Subcutaneous abdominal adipose tissue (tissue), 5 donors: ENCODE measurements at regions not wholly inside any gene's neighbourhood (a gene's known extent, or its start where the extent isn't known, plus 50 kb on each side); places are given as distances from the start of the nearest gene placed in this dataset.

Experiments used
- H3K27ac ChIP-seq: one replicate; pipeline ENCODE4 v1.7.0; 2013; ENCODE audit warnings: low read depth, mild to moderate bottlenecking, inconsistent platforms, low read length, moderate library complexity
- H3K27me3 ChIP-seq, 5 donors: one replicate each; pipeline ENCODE4 v1.7.0; 2013; ENCODE audit warnings: low read length in 5 of 5, inconsistent platforms in 1 of 5; ENCODE audit not compliant: control insufficient read depth in 5 of 5, insufficient read depth in 4 of 5
- H3K36me3 ChIP-seq, 5 donors: one replicate each; pipeline ENCODE4 v1.7.0; 2013; ENCODE audit warnings: low read length in 5 of 5; ENCODE audit not compliant: control insufficient read depth in 5 of 5, insufficient read depth in 5 of 5
- H3K4me1 ChIP-seq, 5 donors: one replicate each; pipeline ENCODE4 v1.7.0; 2013; ENCODE audit warnings: low read length in 5 of 5, mild to moderate bottlenecking in 3 of 5, moderate library complexity in 1 of 5; ENCODE audit not compliant: control insufficient read depth in 5 of 5, insufficient read depth in 5 of 5
- H3K4me3 ChIP-seq, 5 donors: one replicate each; pipeline ENCODE4 v1.7.0; 2013; ENCODE audit warnings: low read length in 5 of 5, low read depth in 1 of 5
- H3K9ac ChIP-seq, 5 donors: one replicate each; pipeline ENCODE4 v1.7.0; 2013; ENCODE audit warnings: low read length in 5 of 5, mild to moderate bottlenecking in 4 of 5, moderate library complexity in 3 of 5
- H3K9me3 ChIP-seq, 5 donors: one replicate each; pipeline ENCODE4 v1.7.0; 2013; ENCODE audit warnings: low read length in 5 of 5; ENCODE audit not compliant: control insufficient read depth in 5 of 5
- donor health status: healthy.
- donor health status: healthy.
- donor health status: healthy.
- donor health status: healthy.
- donor health status: healthy.

DNA sequence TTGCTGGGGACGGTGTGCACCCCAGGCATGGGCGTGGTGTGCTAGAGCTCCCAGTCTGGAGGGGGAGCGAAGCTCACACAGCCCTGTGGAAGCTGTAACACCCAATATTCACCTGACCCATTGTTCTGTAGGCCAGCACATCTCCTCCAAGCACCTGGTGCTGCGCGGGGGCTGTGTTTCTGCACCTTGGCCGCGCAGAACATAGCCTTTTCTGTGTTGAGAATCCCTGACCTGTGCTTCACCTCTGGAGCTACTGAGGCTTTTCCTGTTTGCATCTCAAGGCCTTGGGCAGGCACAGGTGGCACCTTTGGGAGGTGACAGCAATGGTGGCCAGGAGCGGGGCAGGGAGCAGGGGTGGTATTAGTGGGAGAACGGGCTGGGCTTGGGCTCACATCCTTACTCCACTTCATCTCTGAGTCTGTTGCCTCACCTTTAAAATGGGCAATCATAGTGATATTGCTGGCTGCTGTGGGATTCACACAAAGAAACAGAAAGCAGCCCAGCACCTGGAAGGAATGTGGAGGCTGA lies 343.9 kb upstream of the AJAP1 start:
- H3K9me3 ChIP-seq = peaks cover 0 to 17% (median 12%) of the 10 kb centered on the region in 5 donors
- no peak overlapping the region for H3K4me3 ChIP-seq
- peaks cover 0 to 7% (median 6%) of the 10 kb centered on the region in 5 donors for H3K27me3 ChIP-seq
- H3K9ac ChIP-seq = no peak overlapping the region
- H3K27ac ChIP-seq = no peak overlapping the region
- no peaks in the 10 kb centered on the region for H3K36me3 ChIP-seq
- no peaks in the 10 kb centered on the region for H3K4me1 ChIP-seq

DNA sequence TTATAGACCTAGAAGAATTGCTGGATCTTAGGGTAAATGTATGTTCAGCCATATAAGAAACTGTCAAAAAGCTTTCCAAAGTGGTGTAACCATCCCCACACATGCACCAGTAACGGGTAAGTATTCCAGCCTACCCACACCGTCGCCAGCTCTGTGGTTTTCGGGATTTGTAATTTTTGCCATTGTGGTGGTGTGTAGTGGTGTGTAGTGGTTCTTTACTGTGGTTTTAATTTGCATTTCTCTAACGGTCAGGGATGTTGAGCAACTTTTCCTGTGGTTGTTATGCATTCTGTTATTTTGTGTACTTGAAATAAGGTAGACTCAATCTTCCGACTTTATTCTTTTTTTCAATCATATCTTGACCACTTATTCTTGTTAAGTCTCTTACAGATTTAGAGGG lies 342.4 kb upstream of the AJAP1 start:
- H3K4me1 ChIP-seq = no peaks in the 10 kb centered on the region
- H3K9ac ChIP-seq = no peak overlapping the region
- H3K27ac ChIP-seq = no peak overlapping the region
- H3K4me3 ChIP-seq = no peak overlapping the region
- peaks cover 0 to 7% (median 6%) of the 10 kb centered on the region in 5 donors for H3K27me3 ChIP-seq
- H3K36me3 ChIP-seq = no peaks in the 10 kb centered on the region
- H3K9me3 ChIP-seq = peaks cover 0 to 21% (median 10%) of the 10 kb centered on the region in 5 donors

DNA sequence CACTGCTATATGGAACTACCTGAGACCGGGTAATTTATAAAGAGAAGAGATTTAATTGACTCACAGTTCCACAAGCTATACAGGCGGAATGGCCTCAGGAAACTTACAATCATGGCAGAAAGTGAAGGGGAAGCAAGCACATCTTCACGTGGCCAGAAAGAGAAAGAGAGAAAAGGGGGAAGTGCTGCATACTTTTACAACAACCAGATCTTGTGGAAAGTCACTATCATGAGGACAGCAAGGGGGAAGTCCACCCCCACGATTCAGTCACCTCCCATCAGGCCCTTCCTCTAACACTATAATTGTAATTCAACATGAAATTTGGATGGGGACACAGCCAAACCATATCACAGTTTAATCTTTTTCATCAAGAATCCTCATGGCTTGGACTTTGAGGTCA lies 339.2 kb upstream of the AJAP1 start:
- H3K27ac ChIP-seq = no peak overlapping the region
- H3K9ac ChIP-seq = no peak overlapping the region
- no peaks in the 10 kb centered on the region for H3K4me1 ChIP-seq
- peaks cover 0 to 8% (median 1%) of the 10 kb centered on the region in 5 donors for H3K27me3 ChIP-seq
- peaks cover 0 to 21% (median 6%) of the 10 kb centered on the region in 5 donors for H3K9me3 ChIP-seq
- no peaks in the 10 kb centered on the region for H3K36me3 ChIP-seq
- no peak overlapping the region for H3K4me3 ChIP-seq

DNA sequence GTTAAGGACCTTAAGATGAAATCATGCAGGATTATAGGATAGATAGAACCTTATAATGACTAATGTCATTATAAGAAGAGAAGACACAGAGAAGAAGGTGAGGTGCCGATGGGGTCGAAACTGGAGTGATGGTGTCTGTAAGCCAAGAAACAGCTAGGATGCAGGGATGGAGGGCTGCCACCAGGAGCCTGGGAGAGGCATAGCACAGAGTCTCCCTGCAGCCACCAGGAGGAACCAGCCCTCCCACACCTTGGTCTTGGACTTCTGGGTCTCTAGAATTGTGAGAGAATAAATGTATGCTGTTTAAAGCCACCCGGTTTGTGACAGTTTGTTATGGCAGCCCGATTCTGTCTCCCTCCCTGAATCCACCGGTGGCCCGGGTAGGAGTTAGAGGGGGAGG lies 337.2 kb upstream of the AJAP1 start:
- Histone ChIP-seq H3K4me3 (no peak overlapping the region), H3K9me3 (peaks cover 3 to 24% (median 6%) of the 10 kb centered on the region in 5 donors), H3K36me3 (no peaks in the 10 kb centered on the region), H3K4me1 (no peaks in the 10 kb centered on the region), H3K9ac (no peak overlapping the region), H3K27ac (no peak overlapping the region), H3K27me3 (peaks cover 0 to 6% (median 4%) of the 10 kb centered on the region in 5 donors)

DNA sequence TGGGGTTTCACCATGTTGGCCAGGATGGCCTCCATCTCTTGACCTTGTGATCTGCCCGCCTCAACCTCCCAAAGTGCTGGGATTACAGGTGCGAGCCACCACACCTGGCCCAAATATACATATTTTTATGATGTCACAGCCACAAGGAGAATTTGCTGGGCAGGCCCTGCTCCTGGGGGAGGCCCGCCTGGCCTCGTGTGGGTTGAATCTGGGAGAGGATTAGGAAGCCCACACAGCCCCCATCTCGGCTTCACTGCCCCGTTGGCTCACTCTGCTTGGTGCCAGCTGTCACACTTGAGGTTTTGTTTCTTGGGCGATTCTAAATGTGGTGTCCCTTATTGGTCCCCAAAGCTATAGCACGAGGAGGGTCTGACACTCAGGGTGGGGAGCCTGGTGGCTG lies 335.7 kb upstream of the AJAP1 start:
- H3K4me1 ChIP-seq = no peaks in the 10 kb centered on the region
- peaks cover 0 to 11% (median 5%) of the 10 kb centered on the region in 5 donors for H3K27me3 ChIP-seq
- H3K9ac ChIP-seq = no peak overlapping the region
- H3K36me3 ChIP-seq = no peaks in the 10 kb centered on the region
- H3K27ac ChIP-seq = no peak overlapping the region
- no peak overlapping the region for H3K4me3 ChIP-seq
- peaks cover 3 to 23% (median 5%) of the 10 kb centered on the region in 5 donors for H3K9me3 ChIP-seq

DNA sequence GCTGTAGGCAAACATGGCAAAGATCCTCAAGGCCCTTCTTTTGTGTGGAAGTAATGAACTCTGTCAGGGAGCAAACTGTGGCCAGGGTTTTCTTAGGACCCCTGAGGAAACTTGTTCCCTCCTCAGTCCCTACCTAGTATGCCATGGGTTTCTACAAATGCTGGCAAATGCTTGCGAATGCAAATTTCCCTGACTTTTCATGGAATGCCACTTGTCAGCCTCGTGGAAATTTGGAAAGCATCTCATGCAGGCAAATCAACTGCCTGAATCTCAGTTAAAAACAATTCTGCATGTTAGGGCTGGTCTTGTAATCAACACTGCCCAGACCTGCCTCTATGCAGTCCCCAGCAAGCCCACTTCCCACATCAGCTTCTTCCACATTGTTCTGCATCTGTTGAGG lies 334.9 kb upstream of the AJAP1 start:
- Histone ChIP-seq H3K36me3 (no peaks in the 10 kb centered on the region), H3K9ac (no peak overlapping the region), H3K9me3 (peaks cover 0 to 16% (median 3%) of the 10 kb centered on the region in 5 donors), H3K4me1 (no peaks in the 10 kb centered on the region), H3K27me3 (peaks cover 0 to 11% (median 5%) of the 10 kb centered on the region in 5 donors), H3K4me3 (no peak overlapping the region), H3K27ac (no peak overlapping the region)

DNA sequence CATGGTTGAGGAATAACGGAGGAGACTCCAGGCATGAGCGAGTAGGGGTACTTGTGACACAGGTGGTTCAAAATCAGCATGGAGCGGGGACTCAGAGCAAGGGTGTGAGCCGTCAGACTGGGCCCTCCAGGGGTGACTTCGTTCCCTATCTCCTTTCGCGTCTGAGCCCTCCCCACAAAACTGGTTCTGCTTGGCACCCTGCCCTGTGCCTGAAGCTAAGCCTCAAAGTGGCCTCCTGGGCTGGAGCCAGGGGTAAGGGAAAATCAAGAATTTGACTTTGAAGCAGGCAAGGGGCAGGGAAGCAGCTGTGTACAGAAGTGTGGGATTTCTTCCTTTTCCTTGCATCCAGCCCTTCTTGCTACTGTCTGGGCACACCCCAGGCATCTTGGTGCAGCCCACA lies 331.5 kb upstream of the AJAP1 start:
- Histone ChIP-seq H3K9me3 (peaks cover 0 to 3% (median 0%) of the 10 kb centered on the region in 5 donors), H3K9ac (no peak overlapping the region), H3K4me1 (no peaks in the 10 kb centered on the region), H3K36me3 (no peaks in the 10 kb centered on the region), H3K27me3 (peaks cover 0 to 8% (median 5%) of the 10 kb centered on the region in 5 donors), H3K27ac (no peak overlapping the region), H3K4me3 (no peak overlapping the region)

DNA sequence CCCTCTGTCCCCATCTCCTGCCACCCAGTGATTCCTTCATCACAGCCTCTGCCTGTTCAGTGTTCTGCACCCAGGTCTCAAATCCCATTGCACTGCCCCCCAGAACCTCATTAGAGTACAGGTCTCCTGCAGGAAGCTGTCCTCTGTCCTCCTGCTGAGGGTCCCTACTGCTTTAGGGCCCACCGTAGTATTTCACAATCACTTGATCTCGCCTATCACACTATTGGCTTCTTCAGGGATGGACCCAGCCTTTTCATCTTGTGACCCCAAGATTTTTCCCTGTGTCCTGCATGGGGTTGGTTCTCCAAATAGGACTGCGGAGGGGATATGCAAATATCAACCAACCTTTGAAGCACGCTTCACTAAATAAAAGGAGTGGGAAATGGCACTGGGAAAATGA lies 331.1 kb upstream of the AJAP1 start:
- H3K27me3 ChIP-seq = peaks cover 0 to 13% (median 6%) of the 10 kb centered on the region in 5 donors
- H3K36me3 ChIP-seq = no peaks in the 10 kb centered on the region
- no peaks in the 10 kb centered on the region for H3K4me1 ChIP-seq

DNA sequence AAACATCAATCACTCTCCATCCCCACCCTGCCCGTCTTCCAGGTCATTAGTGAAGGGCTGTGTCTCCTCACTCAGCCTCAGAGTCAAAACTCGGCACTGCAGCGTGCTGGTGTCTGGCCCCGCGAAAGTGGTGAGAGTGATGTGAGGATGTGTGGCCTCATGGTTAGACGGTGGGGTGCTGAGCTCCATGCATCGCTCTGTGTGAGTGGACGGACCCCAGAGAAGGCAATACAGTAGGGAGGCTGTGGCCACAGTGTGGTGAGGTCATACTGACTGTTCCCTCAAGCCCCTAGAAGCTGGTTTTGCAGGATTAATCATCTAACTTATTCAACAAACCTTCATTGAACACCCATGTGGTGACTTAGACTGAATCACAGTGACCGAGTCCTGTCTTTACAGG lies 329.9 kb upstream of the AJAP1 start:
- H3K27ac ChIP-seq = no peak overlapping the region
- peaks cover 0 to 3% (median 0%) of the 10 kb centered on the region in 5 donors for H3K9me3 ChIP-seq
- H3K36me3 ChIP-seq = no peaks in the 10 kb centered on the region
- H3K4me1 ChIP-seq = no peaks in the 10 kb centered on the region
- no peak overlapping the region for H3K4me3 ChIP-seq
- H3K27me3 ChIP-seq = peaks cover 0 to 21% (median 11%) of the 10 kb centered on the region in 5 donors
- H3K9ac ChIP-seq = no peak overlapping the region

More for the DNA sequence above, 331.1 kb upstream of the AJAP1 start:
- no peak overlapping the region for H3K27ac ChIP-seq
- H3K4me3 ChIP-seq = no peak overlapping the region
- no peak overlapping the region for H3K9ac ChIP-seq
- peaks cover 0 to 3% (median 0%) of the 10 kb centered on the region in 5 donors for H3K9me3 ChIP-seq

DNA sequence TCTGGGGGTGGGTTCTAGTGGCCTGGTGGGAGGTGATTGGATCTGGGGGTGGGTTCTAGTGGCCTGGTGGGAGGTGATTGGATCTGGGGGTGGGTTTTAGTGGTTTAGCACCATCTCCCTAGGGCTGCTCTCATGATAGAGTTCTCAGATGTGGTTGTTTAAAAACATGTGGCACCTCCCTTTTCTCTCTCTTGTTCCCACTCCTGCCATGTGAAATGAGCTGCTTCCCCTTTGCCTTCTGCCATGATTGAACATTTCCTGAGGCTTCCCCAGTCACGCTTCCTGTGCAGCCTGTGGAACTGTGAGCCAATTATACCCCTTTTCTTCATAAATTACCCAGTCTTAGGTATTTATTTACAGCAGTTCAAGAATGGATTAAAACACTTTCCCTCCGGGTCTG lies 327.3 kb upstream of the AJAP1 start:
- H3K4me1 ChIP-seq = no peaks in the 10 kb centered on the region
- H3K27ac ChIP-seq = no peak overlapping the region
- no peak overlapping the region for H3K9ac ChIP-seq
- no peak overlapping the region for H3K4me3 ChIP-seq
- H3K9me3 ChIP-seq = peaks cover 0 to 5% (median 0%) of the 10 kb centered on the region in 5 donors
- peaks cover 0 to 24% (median 16%) of the 10 kb centered on the region in 5 donors for H3K27me3 ChIP-seq
- no peaks in the 10 kb centered on the region for H3K36me3 ChIP-seq
